ENCODE measurements at regions not wholly inside any gene's neighbourhood (a gene's known extent, or its start where the extent isn't known, plus 50 kb on each side); places are given as distances from the start of the nearest gene placed in this dataset.

DNA sequence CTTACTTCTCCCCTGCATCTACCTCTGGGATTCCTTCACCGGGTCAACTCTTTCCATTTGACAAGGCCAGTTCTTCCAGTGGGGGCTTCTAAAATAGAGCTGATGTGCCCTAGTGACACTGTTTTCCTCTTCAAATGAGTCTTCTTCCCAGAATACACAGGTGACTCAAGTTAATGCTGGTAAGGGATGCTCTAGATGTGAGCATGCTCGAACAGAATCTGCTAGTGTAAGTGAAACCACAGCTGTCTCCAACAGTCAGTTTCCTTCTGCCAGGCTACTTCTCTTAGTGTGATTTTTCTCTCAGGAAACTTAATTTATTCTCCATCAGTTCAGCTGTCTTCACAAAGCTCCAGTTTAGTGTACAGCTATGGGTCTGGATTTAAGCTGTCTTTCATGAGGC, 194.9 kb upstream of the C1orf87 start:
- Mint-ChIP-seq H3K27me3 (ENCODE audit: low read depth) (no peaks in the 10 kb centered on the region; the same call in 1 of the 2 replicates), H3K27ac (no peak overlapping the region), H3K36me3 (ENCODE audit: insufficient read depth in 1 of 3, low read depth in 3 of 3) (no peaks in the 10 kb centered on the region; a peak in 1 of 7 replicates), H3K9me3 (peaks cover 0 to 3% of the 10 kb centered on the region in 2 experiments; a peak in 2 of 5 replicates), H3K4me3 (no peak overlapping the region), H3K4me1 (no peaks in the 10 kb centered on the region)
- H4K5ac ChIP-seq (ENCODE audit: insufficient read length, low read depth, low read length), result no peak overlapping the region
- H2BK120ac ChIP-seq (ENCODE audit: low read depth, low read length, poor library complexity, severe bottlenecking), result no peak overlapping the region
- no peak overlapping the region for H2BK15ac ChIP-seq (ENCODE audit: low read depth, low read length)
- no peak overlapping the region for H3K23ac ChIP-seq (ENCODE audit: insufficient read length, low read depth, low read length)
- H3K4ac ChIP-seq (ENCODE audit: low read depth, low read length), result no peak overlapping the region
- H3K4me2 ChIP-seq (ENCODE audit: insufficient read depth, insufficient read length, low read length), result no peak overlapping the region
- H4K91ac ChIP-seq (ENCODE audit: insufficient read length, low read depth, low read length), result no peak overlapping the region
- no CpG with 5 or more reads among the region's 2 CpGs for WGBS (ENCODE audit: extremely low coverage, insufficient read length, low lambda C conversion rate)
- no peaks in the 10 kb centered on the region for H3K9me3 ChIP-seq (ENCODE audit: control insufficient read depth, low read depth, low read length)
- no peak overlapping the region for H2BK20ac ChIP-seq (ENCODE audit: low read depth, low read length, poor library complexity, severe bottlenecking)
- no peak overlapping the region for H2BK12ac ChIP-seq (ENCODE audit: insufficient read length, low read depth, low read length)
- no peak overlapping the region for H2AK5ac ChIP-seq (ENCODE audit: insufficient read length, low read length)
- no peaks in the 10 kb centered on the region for H3K79me2 ChIP-seq (ENCODE audit: insufficient read depth, low read length)
- no peak overlapping the region for H3K18ac ChIP-seq (ENCODE audit: insufficient read length, low read depth, low read length)
- no peaks in the 10 kb centered on the region for H3K23me2 ChIP-seq (ENCODE audit: insufficient read length, low read depth, low read length, poor library complexity, severe bottlenecking)
- H3K9ac ChIP-seq (ENCODE audit: extremely low read depth, insufficient read length, low read length), result no peak overlapping the region
- no peak overlapping the region for H3K56ac ChIP-seq (ENCODE audit: insufficient read length, low read depth, low read length)
- H2AFZ ChIP-seq (ENCODE audit: low read length), result no peak overlapping the region
- H3K14ac ChIP-seq (ENCODE audit: insufficient read depth, low read length), result no peak overlapping the region
- H3K4me1 ChIP-seq (ENCODE audit: insufficient read depth, low read length), result no peaks in the 10 kb centered on the region
- H3T11ph ChIP-seq (ENCODE audit: low read length), result no peak overlapping the region
- no peak overlapping the region for H3K27ac ChIP-seq (ENCODE audit: insufficient read length, low read depth, low read length)
- H4K8ac ChIP-seq (replicated peaks; ENCODE audit: insufficient read length, low read depth, low read length), result no peak overlapping the region
- no peaks in the 10 kb centered on the region for H4K20me1 ChIP-seq (ENCODE audit: control insufficient read depth, insufficient read depth, insufficient read length)
- no peak for DNase-seq
- TF ChIP-seq, protein P1, sequence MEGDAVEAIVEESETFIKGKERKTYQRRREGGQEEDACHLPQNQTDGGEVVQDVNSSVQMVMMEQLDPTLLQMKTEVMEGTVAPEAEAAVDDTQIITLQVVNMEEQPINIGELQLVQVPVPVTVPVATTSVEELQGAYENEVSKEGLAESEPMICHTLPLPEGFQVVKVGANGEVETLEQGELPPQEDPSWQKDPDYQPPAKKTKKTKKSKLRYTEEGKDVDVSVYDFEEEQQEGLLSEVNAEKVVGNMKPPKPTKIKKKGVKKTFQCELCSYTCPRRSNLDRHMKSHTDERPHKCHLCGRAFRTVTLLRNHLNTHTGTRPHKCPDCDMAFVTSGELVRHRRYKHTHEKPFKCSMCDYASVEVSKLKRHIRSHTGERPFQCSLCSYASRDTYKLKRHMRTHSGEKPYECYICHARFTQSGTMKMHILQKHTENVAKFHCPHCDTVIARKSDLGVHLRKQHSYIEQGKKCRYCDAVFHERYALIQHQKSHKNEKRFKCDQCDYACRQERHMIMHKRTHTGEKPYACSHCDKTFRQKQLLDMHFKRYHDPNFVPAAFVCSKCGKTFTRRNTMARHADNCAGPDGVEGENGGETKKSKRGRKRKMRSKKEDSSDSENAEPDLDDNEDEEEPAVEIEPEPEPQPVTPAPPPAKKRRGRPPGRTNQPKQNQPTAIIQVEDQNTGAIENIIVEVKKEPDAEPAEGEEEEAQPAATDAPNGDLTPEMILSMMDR (conservative IDR thresholded peaks at IDR 0.05), result no peak
- no peak overlapping the region for H2BK5ac ChIP-seq (ENCODE audit: insufficient read length, low read length)
- H3K27me3 ChIP-seq (ENCODE audit: insufficient read depth, low read length), result no peaks in the 10 kb centered on the region; the same call in 1 of the 2 replicates
- H3K79me1 ChIP-seq (ENCODE audit: insufficient read depth, low read depth, low read length, poor library complexity, severe bottlenecking), result no peaks in the 10 kb centered on the region
